Limb (tissue), 2 donors: ENCODE measurements at regions not wholly inside any gene's neighbourhood (a gene's known extent, or its start where the extent isn't known, plus 50 kb on each side); places are given as distances from the start of the nearest gene placed in this dataset.

Source experiments
- DNase-seq, 2 donors: peaks; one replicate each; pipeline ENCODE4 v3.0.0-alpha.2; 2016; ENCODE audit errors: extremely low spot score in 2 of 2

DNA sequence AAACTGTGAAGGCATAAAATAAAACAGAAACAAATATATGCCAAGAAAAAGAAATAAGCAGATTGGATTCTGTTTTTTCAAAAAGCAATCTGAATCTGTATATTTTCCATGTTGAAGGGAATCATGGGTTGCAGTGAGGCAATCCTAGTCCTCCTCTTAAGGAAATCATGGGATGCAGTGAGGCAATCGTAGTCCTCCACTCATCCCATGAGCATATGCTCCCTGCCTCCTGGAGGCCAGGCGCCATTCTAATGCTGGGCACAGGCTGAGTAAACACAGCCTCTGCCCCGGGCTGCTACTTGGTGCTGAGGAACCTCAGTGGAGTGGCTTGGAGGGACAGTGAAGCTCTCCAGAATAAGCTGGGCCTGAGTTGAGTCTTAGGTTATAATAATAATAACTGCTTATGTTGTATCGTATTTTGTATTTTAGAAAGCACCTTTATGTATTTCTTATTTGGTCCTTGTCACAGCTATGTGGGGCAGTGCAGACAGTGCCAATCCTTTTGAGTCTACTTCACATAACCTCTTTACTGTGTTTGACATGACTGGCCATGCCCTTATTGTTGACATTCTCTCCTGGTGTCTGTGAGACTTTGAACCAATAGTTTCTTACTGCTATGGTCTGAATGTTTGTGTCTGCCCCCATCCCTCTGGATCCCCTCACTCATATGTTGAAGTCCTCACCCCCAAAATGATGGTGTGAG is 56.6 kb upstream of the CITED2 start:
- no peak for DNase-seq

DNA sequence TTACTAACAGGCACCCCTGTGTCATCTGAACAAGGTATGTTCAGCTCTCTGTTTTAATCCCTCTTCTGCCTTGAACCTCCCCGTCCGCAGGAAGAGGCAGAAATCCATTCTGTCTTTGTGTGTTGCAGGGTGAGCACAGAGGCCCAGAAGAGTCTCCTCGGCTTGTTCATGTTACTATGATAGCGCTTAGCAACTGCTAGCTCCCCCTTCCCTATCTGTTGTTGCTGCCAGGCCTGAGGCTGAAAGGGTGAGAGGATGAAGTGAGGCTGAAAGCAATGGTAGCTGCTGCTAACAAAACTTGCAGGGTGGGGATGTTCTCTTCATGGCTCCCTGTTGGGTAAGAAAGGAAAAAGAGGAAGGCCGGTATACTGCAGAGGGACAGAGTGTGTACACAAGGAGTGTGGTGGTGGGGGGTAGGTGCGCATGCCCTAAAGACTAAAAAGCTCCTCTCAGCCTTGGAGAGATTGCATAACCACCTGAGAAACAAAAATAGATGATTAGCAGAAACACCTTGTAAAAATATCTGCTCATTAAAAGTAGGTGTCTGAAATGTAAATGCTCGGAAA is 55.2 kb upstream of the CITED2 start:
- no peak for DNase-seq

DNA sequence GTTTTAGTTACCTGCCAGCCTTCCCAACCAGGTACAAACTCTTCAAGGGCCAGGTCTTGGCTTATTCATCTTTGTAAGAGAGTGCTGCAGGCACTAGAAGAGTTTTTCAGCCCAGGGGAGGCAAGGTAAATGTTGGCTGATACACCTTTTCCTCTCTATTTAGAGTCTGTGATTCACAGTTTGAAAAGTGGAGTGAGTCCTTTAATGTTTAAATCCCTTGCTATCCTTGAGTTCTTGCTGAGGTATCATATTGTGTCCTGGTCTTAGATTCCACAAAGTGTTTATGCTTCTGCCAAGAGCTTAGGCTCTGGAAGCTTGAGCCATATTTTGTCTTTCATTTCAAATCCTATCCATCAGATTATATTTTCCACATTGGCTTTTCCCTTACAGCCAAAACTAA is 52.8 kb upstream of the CITED2 start:
- DNase-seq: no peak

DNA sequence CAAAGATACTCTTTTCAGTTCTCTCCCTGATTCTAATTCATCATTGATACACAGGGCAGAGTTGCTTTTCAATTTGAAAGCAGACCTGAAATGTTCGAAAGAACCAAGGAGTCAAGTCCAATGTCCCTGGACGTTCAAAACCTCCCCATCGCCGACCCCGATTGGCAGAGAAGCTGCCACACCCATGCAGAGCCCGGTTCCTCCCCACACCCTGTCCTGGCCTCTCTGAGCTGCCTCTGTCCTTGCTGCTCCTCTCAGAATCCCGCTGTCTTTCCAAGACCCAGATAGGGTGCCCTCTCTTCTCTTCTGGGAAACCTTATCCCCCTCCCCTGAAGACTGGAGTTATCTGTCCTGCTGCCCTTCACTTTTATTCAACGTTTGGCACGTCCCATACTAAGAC is 52.3 kb upstream of the CITED2 start:
- no peak for DNase-seq

DNA sequence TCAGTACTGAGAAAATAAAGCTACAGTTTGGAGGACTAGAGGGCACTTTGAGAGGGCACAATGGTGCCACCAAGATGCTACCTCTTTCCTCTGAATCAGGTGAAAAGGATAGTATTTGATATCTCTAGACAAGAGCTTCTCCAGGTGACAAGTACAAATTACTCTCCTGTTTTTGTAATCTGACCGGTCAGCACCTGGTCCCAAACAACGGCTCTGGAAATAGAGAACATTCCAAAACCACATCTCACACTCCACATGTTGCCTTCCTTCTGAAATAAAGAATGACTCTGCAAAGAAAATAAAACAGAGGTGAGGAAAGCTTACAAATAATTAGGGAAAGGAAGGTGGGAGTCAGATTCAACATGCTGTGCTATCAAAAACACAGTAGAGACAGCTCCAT is 51.3 kb upstream of the CITED2 start:
- no peak for DNase-seq

DNA sequence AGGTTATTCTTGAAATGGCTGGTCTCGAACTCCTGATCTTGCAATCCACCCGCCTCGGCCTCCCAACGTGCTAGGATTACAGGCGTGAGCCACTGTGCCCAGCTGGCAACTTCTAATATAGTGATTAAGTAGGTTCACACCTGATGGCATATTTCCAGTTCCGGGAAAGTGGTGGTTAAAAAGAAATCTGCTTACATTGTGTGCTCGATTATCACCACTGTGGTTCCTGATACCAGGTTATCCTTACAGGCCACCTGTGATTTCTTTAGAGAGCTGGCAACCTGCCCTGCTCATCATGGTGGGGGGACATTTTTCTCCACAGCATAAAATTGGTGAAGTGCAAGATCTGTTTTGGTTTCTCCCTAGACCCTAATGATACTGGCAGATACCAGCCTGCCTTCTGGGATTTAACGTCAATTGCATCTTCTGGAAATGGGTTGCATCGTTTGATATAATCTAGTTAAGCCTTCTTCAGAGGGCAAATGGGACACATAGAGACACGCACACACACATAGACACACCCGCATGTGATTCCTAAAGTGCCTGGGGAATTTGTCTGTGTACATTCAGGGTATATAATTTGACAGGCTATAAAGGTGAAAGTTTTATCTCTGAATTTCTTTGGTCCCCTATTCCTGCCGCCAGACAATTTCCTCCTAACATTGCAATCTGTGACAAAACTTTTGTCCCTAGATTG is 49.7 kb upstream of the CITED2 start:
- DNase-seq: no peak
